Neutrophil (primary cell): ENCODE measurements at regions not wholly inside any gene's neighbourhood (a gene's known extent, or its start where the extent isn't known, plus 50 kb on each side); places are given as distances from the start of the nearest gene placed in this dataset.

Source experiments
- H3K27ac ChIP-seq: fragments of 200-600 bp; sonication (generic); 2 replicates; pipeline ENCODE4 v1.5.1; 2016; ENCODE audit warnings: mild to moderate bottlenecking, moderate library complexity
- H3K27me3 ChIP-seq: fragments of 200-600 bp; sonication (generic); 2 replicates; pipeline ENCODE4 v1.6.0; 2016; ENCODE audit warnings: mild to moderate bottlenecking
- H3K36me3 ChIP-seq: fragments of 200-600 bp; sonication (generic); 2 replicates; pipeline ENCODE4 v1.5.1; 2017
- H3K4me1 ChIP-seq, 2 experiments: fragments of 200-600 bp in 1 of 2; sonication (generic) in 1 of 2; 1 replicate in 1 of 2; 2 replicates in 1 of 2; pipeline versions ENCODE4 v1.5.1 to v1.6.1; 2013 to 2016; ENCODE audit warnings: low read depth in 1 of 2, low read length in 1 of 2, mild to moderate bottlenecking in 1 of 2, moderate library complexity in 1 of 2; ENCODE audit not compliant: control insufficient read depth in 1 of 2, insufficient read depth in 1 of 2
- H3K4me3 ChIP-seq, 2 experiments: fragments of 200-600 bp in 1 of 2; sonication (generic) in 1 of 2; 1 replicate in 1 of 2; 2 replicates in 1 of 2; pipeline ENCODE4 v1.5.1; 2013 to 2016; ENCODE audit warnings: low read depth in 1 of 2, low read length in 1 of 2, mild to moderate bottlenecking in 1 of 2, moderate library complexity in 1 of 2
- H3K9me3 ChIP-seq: fragments of 200-600 bp; sonication (generic); 2 replicates; pipeline ENCODE4 v1.5.1; 2016
- CTCF ChIP-seq: fragments of 200-600 bp; sonication (generic); IDR thresholded peaks from 2 replicates; pipeline ENCODE4 v1.5.1; 2016; ENCODE audit warnings: antibody characterized with exemption

- H3K27ac ChIP-seq = no peak overlapping the region
- H3K4me1 ChIP-seq = no peaks in the 10 kb centered on the region
- no peak overlapping the region for H3K4me3 ChIP-seq
- no peaks in the 10 kb centered on the region for H3K9me3 ChIP-seq
- TF ChIP-seq CTCF = no peak
- H3K27me3 ChIP-seq = no peaks in the 10 kb centered on the region
- no peaks in the 10 kb centered on the region for H3K36me3 ChIP-seq
These were observed 253.2 kb upstream of the KLF4 start for GRCh38 chr9:107742531-107743309.

- no peak for TF ChIP-seq CTCF
- Histone ChIP-seq H3K4me1 (no peaks in the 10 kb centered on the region), H3K36me3 (no peaks in the 10 kb centered on the region), H3K9me3 (no peaks in the 10 kb centered on the region), H3K27ac (no peak overlapping the region), H3K4me3 (no peak overlapping the region), H3K27me3 (no peaks in the 10 kb centered on the region)
These were observed 250.8 kb upstream of the KLF4 start for GRCh38 chr9:107740088-107740980.

GRCh38 chr9:107739601-107740082 lies 250.1 kb upstream of the KLF4 start:
- Histone ChIP-seq H3K9me3 (no peaks in the 10 kb centered on the region), H3K36me3 (no peaks in the 10 kb centered on the region), H3K27me3 (no peaks in the 10 kb centered on the region), H3K4me1 (no peaks in the 10 kb centered on the region), H3K4me3 (no peak overlapping the region), H3K27ac (no peak overlapping the region)
- no peak for TF ChIP-seq CTCF

GRCh38 chr9:107738789-107739188 lies 249.2 kb upstream of the KLF4 start:
- H3K27ac ChIP-seq = no peak overlapping the region
- no peaks in the 10 kb centered on the region for H3K4me1 ChIP-seq
- H3K27me3 ChIP-seq = no peaks in the 10 kb centered on the region
- no peaks in the 10 kb centered on the region for H3K9me3 ChIP-seq
- no peak overlapping the region for H3K4me3 ChIP-seq
- H3K36me3 ChIP-seq = no peaks in the 10 kb centered on the region
- no peak for TF ChIP-seq CTCF

GRCh38 chr9:107737987-107738743 lies 248.6 kb upstream of the KLF4 start:
- no peaks in the 10 kb centered on the region for H3K36me3 ChIP-seq
- no peak overlapping the region for H3K4me3 ChIP-seq
- H3K4me1 ChIP-seq = peaks cover 0 to 3% of the 10 kb centered on the region in 2 experiments
- H3K27me3 ChIP-seq = no peaks in the 10 kb centered on the region
- H3K27ac ChIP-seq = no peak overlapping the region
- no peaks in the 10 kb centered on the region for H3K9me3 ChIP-seq
- no peak for TF ChIP-seq CTCF
